GM21786 (cell line): ENCODE measurements at regions not wholly inside any gene's neighbourhood (a gene's known extent, or its start where the extent isn't known, plus 50 kb on each side); places are given as distances from the start of the nearest gene placed in this dataset.

Source experiments
- ATAC-seq: cut with Tn5 transposase; IDR thresholded peaks from one replicate; pipeline ENCODE4 v1.9.1; 2021; ENCODE audit not compliant: unreplicated experiment

DNA sequence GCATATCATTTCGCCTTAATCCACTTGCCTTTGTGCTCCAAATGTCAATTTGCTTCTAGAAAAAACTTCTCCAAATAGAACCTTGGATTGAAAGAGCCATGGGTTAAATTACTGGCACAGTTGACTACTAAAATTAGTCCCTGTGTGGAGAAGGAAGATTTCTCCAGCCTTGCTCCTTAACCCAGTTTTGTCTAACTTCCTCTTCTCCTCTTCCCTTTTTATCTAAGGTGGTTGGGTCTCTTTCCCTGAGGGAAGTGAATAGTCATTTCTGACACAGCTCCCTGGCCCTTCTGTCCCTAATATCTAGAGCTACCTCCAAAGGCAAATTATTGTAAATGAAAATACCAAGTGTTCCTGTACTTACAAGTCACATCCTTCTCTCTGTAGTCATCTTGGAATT lies 527.9 kb upstream of the TBL1XR1 start:
- ATAC-seq = no peak

DNA sequence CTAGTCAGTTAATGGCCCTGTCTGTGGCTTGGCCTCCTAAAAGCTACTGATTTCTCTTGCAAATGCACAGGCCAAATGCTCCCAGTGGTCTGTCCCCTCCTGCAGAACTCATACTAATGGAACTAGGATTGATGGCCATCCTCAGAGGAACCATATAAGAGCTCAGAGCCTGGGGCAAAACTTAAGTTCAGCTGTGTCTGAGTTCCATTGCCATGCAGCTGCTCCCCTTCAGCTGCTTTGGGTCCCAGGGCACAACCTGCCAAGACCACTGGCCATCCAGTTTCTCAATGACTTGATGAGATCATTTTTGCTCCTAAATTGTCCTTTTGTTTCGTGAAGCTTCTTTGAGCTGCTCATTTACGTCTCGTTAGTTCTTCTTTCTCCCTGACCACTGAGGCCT lies 529.5 kb upstream of the TBL1XR1 start:
- no peak for ATAC-seq

- no peak for ATAC-seq
These were observed 532.8 kb upstream of the TBL1XR1 start for GRCh38 chr3:177729956-177730681.

DNA sequence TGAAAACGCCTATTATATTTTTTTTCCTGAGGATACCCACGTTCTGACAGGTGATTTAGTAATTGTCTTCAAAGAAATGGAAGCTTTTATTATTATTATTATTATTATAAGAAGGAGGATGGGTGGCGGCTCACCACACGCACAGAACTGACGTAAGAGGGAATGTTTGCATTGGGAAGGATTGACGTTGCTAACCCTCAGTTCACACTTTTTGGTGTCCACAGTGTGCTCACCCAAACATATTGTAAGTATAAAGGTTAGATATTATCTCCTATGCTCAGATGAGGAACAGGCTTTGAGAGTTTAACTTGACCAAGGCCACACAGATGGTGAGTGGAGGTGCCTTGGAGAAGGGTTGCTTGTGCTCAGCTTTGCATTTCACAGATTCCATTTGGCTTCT lies 533.5 kb upstream of the TBL1XR1 start:
- ATAC-seq = no peak

GRCh38 chr3:177731644-177732268 lies 534.5 kb upstream of the TBL1XR1 start:
- no peak for ATAC-seq

DNA sequence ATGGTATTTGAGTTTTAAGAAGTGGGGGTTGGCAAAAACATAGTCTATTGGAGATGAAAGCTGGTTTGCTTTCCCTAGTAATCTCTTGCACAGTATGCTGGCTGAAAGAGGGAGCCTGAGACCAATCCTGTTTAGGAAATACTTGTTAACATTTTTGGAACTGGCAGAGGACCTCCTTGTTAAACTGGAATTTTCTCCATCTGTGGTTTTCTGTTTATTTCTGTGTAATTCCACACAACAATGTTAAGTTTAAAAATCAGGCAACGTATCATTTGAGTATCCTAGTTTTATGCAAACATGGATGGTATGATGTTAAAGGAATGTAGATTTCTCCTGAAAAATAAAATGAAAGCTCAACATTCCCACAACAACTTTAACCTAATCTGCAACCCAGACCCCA lies 536.0 kb upstream of the TBL1XR1 start:
- no peak for ATAC-seq

DNA sequence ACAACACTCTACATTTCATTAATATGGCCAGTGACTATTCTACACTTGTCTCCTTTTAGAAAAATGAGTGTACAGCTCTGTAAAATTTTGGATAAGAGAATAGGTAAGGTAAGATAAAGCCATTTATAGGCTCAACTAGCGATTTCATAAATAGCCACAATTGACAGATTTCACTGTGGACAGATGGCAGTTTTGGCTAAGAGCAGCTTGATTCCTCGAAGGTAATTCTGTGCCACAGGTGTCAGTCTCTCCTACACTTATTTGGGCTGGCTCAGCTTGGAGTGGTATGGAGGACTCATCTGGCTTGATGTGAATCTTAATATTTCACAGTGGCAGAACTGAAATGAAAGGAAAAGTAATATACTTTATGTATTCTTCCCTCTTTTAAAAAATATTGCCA lies 536.7 kb upstream of the TBL1XR1 start:
- ATAC-seq = no peak

DNA sequence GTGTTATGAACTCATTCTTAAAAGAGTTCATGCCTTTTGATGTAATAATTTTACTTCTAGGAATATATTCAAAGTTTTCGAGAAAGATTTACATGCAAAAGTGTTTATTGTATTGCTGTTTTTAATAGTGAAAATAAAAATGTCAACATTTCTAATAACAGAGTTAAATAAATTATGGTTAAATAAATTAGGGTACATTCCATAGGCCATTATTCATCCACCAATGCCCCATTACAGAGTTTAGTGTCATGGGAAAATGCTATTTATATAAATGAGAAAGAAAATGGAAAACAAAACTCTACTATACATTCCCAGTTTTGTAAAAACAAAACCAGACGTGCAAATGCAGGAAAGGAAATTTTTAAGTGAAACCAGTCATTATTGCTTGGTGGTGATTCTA lies 538.1 kb upstream of the TBL1XR1 start:
- no peak for ATAC-seq

- no peak for ATAC-seq
These were observed 542.2 kb upstream of the TBL1XR1 start for GRCh38 chr3:177739461-177739860.

GRCh38 chr3:177740254-177740653 lies 543.0 kb upstream of the TBL1XR1 start:
- no peak for ATAC-seq

DNA sequence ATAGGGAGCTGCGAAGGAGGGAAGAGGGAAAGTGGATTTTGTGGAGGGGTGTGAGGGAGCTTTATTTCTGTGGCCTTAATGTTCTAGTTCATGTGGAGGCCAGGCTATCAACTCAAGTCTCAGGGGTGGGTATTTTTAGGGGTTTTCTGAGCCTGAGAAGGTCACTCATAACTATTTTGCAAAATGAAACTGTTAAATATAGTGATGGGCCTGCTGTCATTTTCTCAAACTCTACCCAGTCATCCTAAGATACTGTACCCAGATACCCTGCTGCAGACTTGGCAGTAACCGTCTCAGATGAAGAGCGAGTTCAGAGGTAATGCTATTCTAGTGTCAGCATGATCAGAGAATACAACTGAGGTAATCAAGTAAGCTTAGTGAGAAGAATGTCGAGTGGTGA lies 545.0 kb upstream of the TBL1XR1 start:
- no peak for ATAC-seq

GRCh38 chr3:177743173-177743890 lies 546.0 kb upstream of the TBL1XR1 start:
- no peak for ATAC-seq

DNA sequence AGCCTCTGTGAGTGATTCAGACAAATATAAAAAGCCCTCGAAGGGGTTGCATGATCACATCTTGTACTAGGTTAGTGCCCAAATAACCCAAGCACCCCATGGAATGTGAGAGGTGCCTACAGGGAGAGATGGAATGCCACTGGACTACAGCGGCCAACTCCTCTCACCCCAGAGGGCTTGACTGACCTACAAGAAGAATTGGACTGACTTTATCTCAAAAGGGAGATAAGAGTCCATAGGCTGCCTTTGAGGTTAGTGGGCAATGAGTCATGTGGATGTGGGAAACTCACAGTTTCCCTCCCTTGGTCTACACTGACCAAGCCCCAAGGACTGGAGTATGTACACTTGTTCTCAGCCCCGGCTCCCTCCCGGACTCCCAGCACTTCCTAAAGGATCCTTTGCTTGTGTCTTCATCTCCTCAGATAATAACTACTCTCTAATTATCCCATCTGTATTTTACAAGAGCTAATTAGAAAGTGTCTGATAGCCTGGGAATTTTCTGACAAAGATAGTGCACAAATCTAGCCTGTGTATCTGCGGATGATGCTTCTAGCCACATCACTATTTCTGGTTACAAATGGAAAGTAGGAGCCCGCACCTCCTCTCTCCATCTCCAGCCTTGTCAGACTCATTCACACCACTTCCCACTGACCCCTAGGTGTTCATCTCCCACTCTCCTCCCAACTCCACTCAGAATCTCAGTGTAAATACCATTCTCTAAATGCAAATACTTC lies 547.8 kb upstream of the TBL1XR1 start:
- ATAC-seq = no peak

DNA sequence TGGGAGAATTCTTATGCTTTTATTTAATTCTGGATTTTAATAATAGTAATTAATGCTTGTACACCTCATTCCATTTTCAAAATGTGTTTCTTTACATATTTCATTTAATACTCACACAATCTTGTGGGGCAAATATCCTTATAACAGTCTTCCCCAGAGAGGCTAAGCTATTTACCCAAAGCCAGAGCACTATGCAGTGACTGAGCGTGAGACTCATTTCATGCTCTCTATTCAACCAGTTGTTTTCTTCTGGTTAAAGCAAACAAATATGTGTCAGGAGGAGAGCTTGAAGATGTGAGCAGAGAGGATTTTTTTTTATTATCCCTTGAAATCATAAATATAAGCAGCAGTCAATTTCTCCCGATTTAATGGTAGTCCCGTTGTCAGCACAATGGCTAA lies 548.3 kb upstream of the TBL1XR1 start:
- no peak for ATAC-seq

GRCh38 chr3:177746337-177746933 lies 549.2 kb upstream of the TBL1XR1 start:
- ATAC-seq = no peak

DNA sequence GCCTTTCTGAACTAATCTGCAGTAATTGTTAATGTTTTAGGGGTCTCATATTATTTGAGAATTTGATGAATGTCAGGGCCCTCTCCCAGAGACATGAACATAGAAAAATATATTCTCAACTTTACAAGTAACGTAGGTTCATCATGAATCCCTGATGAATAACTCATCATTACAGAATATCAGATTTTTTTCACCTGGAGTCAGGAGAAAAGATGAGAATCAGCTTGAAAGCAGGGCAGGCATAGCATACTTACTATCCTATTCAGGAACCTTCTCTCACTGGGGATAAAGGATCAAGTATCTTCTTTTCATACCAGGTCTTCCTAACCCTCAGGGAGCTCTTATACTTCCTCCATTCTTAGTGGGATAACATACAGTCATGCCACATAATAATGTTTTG lies 552.6 kb upstream of the TBL1XR1 start:
- no peak for ATAC-seq

- ATAC-seq = no peak
These were observed 553.2 kb upstream of the TBL1XR1 start for GRCh38 chr3:177750436-177750835.

GRCh38 chr3:177751770-177752169 lies 554.5 kb upstream of the TBL1XR1 start:
- ATAC-seq = no peak

DNA sequence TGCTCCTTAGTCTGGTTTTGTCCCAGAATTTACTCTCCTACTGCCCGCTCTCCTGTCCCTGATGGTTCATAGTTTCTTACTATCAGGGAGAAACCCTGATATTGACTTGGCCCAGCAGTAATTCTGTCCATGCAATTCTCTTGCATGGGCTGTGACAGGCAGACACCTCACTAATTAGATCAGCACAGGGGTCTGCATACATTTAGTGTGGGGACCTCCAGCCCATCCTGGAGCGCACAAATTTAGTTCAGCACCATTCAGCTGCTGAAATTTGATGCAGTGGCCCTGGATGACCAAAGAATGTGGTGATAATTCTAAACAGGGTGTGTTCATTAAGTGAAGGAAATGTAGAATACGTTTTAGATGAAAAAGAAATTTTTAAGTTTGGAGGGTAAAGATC lies 555.5 kb upstream of the TBL1XR1 start:
- no peak for ATAC-seq

GRCh38 chr3:177753451-177754155 lies 556.3 kb upstream of the TBL1XR1 start:
- ATAC-seq = no peak

DNA sequence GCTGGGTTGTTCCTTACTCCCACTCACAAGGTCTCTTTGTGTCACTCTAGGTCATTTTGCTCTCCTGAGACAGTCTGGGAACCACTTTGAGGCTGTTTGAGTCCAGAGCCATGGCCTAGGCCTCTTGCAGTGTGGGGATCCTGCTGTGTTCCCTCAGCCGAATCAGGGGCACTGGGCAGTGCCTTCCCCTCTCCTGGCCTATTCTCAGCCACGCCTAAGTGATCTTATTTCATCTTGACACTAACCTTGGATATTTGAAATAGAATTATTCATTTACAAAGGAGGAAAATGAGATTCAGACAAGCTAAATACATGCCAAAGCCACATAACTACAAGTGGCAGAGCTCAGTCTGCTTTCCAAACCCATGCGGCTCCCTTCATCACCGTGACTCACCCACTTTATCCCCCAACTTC lies 557.2 kb upstream of the TBL1XR1 start:
- ATAC-seq = no peak
